Breast epithelium (tissue), 3 donors: ENCODE measurements at regions not wholly inside any gene's neighbourhood (a gene's known extent, or its start where the extent isn't known, plus 50 kb on each side); places are given as distances from the start of the nearest gene placed in this dataset.

Experiments used
- CTCF ChIP-seq, 3 donors: fragments of 450-650 bp; IDR thresholded peaks; one replicate each; pipeline ENCODE4 v1.5.1; 2016 to 2017; ENCODE audit warnings: antibody characterized with exemption in 3 of 3, mild to moderate bottlenecking in 3 of 3, moderate library complexity in 3 of 3
- POLR2AphosphoS5 ChIP-seq, 3 donors: sonication (generic); formaldehyde crosslinking; IDR thresholded peaks; one replicate each; pipeline ENCODE4 v1.6.1; 2017; ENCODE audit warnings: antibody characterized with exemption in 3 of 3

GRCh38 chrX:45859407-45859806 is 658.7 kb upstream of the DIPK2B start:
- TF ChIP-seq CTCF (IDR thresholded peaks at IDR 0.05), result no peak
- no peak for TF ChIP-seq POLR2AphosphoS5 (IDR thresholded peaks at IDR 0.05)
